ENCODE measurements at regions not wholly inside any gene's neighbourhood (a gene's known extent, or its start where the extent isn't known, plus 50 kb on each side); places are given as distances from the start of the nearest gene placed in this dataset.

DNA sequence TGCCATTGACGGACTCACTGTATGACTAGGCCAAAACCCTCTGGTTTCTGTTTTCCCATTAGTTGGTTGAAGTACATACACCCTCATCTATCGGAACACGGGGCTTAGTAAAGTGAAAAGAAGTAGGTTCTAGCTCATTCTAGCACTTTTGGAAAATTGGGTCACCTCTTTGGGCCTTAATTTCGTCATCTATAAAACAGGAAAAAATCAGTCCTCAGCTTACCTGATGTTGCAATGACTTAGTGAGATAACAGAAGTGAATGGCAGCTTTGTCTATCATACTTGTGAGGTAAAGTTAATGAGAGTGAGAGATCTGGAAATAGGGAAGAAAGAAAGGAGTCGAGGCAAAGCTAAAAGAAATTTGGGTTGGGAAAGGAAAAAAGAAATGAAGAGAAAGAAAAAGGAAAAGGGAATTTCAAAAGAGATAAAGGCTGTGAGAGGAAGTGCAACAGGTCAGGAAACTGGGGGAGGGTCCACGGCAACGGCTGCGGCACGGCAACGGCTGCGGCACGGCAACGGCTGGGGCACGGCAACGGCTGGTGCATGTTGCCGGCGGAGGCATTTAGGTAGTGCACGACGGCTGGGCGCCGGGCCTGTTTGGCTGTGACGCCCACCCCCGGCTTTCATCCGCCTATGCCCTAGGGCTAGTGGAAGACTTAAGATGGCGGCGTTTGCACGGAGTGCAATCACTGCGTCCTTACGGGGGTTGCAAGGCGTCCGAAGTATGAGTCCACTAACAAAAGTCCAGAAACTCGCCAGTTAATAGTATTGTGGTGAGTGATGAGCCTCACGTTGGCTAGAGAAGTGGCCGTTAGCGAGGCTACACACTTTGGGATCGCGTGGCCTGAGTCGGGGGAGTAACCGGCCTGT lies 91.4 kb upstream of the XIST start (continued):
- TF ChIP-seq, protein P1, sequence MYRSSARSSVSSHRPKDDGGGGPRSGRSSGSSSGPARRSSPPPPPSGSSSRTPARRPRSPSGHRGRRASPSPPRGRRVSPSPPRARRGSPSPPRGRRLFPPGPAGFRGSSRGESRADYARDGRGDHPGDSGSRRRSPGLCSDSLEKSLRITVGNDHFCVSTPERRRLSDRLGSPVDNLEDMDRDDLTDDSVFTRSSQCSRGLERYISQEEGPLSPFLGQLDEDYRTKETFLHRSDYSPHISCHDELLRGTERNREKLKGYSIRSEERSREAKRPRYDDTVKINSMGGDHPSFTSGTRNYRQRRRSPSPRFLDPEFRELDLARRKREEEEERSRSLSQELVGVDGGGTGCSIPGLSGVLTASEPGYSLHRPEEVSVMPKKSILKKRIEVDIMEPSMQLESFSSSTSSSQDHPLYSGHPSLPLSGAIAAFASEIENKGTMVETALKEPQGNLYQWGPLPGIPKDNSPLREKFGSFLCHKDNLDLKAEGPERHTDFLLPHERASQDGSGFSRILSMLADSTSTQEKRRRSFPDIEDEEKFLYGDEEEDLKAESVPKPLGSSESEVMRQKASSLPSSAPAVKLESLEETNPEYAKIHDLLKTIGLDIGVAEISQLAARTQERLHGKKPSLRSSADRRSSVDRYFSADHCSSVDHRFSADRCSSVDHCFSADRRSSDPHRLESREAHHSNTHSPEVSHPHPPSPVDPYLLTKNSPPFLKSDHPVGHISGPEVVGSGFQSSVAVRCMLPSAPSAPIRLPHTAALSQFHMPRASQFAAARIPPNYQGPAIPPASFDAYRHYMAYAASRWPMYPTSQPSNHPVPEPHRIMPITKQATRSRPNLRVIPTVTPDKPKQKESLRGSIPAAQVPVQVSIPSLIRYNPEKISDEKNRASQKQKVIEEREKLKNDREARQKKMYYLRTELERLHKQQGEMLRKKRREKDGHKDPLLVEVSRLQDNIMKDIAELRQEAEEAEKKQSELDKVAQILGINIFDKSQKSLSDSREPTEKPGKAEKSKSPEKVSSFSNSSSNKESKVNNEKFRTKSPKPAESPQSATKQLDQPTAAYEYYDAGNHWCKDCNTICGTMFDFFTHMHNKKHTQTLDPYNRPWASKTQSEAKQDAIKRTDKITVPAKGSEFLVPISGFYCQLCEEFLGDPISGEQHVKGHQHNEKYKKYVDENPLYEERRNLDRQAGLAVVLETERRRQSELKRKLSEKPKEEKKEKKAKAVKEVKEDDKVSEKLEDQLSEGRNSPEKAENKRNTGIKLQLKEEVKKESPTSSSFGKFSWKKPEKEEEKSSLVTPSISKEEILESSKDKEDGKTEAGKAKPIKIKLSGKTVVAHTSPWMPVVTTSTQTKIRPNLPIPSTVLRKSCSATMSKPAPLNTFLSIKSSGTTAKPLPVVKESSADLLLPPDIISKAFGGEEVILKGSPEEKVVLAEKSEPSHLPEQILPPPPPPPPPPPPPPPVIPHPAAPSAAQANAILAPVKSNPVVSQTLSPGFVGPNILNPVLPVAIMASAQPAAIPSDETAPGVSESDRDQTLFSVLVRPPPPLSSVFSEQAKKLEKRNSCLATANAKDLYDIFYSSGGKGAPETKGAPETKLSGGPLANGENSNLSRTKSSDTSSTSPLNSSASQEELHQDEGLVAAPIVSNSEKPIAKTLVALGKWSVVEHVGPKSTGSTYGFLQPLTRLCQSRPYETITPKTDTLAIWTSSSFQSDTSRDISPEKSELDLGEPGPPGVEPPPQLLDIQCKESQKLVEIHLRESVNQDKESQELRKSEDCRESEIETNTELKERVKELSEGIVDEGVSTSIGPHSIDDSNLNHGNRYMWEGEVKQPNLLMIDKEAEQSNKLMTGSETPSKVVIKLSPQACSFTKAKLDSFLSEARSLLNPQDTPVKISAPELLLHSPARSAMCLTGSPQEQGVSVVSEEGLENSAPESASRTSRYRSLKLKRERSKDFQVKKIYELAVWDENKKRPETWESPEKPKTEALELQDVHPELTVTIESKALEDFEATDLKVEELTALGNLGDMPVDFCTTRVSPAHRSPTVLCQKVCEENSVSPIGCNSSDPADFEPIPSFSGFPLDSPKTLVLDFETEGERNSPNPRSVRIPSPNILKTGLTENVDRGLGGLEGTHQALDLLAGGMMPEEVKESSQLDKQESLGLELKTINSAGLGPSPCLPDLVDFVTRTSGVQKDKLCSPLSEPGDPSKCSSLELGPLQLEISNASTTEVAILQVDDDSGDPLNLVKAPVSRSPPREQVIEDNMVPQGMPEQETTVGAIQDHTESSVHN (CRISPR knock-in tag; IDR thresholded peaks at IDR 0.05), result no peak
- TF ChIP-seq, protein P2, sequence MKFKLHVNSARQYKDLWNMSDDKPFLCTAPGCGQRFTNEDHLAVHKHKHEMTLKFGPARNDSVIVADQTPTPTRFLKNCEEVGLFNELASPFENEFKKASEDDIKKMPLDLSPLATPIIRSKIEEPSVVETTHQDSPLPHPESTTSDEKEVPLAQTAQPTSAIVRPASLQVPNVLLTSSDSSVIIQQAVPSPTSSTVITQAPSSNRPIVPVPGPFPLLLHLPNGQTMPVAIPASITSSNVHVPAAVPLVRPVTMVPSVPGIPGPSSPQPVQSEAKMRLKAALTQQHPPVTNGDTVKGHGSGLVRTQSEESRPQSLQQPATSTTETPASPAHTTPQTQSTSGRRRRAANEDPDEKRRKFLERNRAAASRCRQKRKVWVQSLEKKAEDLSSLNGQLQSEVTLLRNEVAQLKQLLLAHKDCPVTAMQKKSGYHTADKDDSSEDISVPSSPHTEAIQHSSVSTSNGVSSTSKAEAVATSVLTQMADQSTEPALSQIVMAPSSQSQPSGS (CRISPR knock-in tag; IDR thresholded peaks at IDR 0.05), result peak; percentile 71
- TF ChIP-seq SMARCE1 (IDR thresholded peaks at IDR 0.05; ENCODE audit: borderline replicate concordance), result no peak
- TF ChIP-seq, protein P3, sequence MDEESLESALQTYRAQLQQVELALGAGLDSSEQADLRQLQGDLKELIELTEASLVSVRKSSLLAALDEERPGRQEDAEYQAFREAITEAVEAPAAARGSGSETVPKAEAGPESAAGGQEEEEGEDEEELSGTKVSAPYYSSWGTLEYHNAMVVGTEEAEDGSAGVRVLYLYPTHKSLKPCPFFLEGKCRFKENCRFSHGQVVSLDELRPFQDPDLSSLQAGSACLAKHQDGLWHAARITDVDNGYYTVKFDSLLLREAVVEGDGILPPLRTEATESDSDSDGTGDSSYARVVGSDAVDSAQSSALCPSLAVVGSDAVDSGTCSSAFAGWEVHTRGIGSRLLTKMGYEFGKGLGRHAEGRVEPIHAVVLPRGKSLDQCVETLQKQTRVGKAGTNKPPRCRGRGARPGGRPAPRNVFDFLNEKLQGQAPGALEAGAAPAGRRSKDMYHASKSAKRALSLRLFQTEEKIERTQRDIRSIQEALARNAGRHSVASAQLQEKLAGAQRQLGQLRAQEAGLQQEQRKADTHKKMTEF (CRISPR knock-in tag; IDR thresholded peaks at IDR 0.05), result peak; percentile 84; the same call in 1 of the 2 replicates
- 0 out of 2 replicates have a peak, but pooled peaks have one; percentile 34 for TF ChIP-seq ZNF232 (CRISPR knock-in tag; IDR thresholded peaks at IDR 0.05; ENCODE audit: borderline replicate concordance)
- no peak for TF ChIP-seq ZNF83 (CRISPR knock-in tag; IDR thresholded peaks at IDR 0.05; ENCODE audit: borderline replicate concordance)
- TF ChIP-seq, protein P4, sequence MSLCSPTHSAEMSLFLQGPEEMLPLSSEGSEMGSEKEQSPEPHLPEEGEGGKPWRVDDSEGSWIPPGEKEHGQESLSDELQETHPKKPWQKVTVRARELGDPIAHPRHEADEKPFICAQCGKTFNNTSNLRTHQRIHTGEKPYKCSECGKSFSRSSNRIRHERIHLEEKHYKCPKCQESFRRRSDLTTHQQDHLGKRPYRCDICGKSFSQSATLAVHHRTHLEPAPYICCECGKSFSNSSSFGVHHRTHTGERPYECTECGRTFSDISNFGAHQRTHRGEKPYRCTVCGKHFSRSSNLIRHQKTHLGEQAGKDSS (CRISPR knock-in tag; IDR thresholded peaks at IDR 0.05; ENCODE audit: borderline replicate concordance, low read depth), result peak; percentile 92
- peak; percentile 83 for TF ChIP-seq HNRNPLL (IDR thresholded peaks at IDR 0.05; ENCODE audit: low read depth, low read length, poor library complexity, severe bottlenecking)
- TF ChIP-seq KMT2B (CRISPR knock-in tag; IDR thresholded peaks at IDR 0.05), result peak; percentile 96
- peak; percentile 81; the same call in 1 of the 2 replicates for TF ChIP-seq ZNF556 (CRISPR knock-in tag; IDR thresholded peaks at IDR 0.05; ENCODE audit: borderline replicate concordance)
